NK-92 (cell line): ENCODE measurements at regions not wholly inside any gene's neighbourhood (a gene's known extent, or its start where the extent isn't known, plus 50 kb on each side); places are given as distances from the start of the nearest gene placed in this dataset.

Source experiments
- DNase-seq: peaks from one replicate; lab custom pipeline; 2025; ENCODE audit not compliant: unreplicated experiment; lab: John Stamatoyannopoulos, UW

GRCh38 chr3:178393824-178394223, 142.4 kb upstream of the KCNMB2 start:
- no peak for DNase-seq

DNA sequence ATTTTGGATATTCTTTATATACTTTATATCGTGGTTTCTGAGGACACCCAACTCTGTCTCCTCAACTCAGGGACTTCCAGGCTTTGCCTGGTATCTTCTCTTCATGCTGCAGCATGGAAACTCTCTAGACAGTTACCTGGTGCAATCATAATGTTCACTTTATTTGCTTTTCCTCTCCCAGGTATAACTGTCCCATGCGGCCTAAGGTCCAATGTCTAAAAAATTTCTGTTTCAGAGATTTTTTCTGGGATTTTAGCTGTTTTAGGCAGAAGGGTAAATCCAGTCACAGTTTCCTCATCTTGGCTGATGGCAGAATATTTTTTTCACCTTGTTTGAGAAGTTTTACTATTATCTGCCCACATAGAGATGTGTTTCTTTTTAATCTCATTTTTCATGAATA, 139.9 kb upstream of the KCNMB2 start:
- DNase-seq: no peak

DNA sequence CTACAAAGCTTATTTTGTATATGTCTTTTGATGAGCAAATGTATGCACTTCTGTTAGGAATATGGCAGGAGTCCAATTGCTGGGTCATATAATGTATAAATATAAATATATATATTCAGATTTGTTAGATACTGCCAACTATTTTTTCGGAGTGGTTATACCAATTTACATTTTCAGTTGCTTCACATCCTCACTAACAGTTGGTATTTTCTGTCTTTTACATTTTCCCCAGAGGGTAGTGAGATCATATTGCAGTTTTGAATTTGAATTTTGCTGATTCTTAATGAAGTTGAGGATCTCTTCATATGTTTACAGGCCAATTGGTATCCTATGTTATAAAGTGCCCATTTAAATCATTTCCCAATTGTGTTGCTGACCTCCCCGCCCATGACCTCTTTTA, 139.0 kb upstream of the KCNMB2 start:
- DNase-seq: no peak

DNA sequence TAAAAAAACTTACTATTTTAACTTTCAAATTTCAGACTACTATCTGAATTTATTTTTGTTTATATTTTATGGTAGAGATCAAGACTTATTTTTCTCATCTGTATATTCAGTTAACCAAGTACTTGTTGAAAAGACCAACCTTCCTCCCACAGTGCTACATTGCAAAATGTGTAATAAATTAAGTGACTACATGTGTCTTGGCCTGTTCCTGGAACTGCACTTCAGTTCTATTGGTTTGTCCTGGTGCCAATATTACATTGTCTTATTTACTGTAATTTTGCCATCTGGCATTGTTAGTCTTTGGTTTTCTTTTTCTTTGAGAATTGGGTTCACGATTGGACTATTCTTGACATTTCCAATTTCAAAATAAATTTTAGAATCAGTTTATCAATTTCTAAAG, 138.4 kb upstream of the KCNMB2 start:
- no peak for DNase-seq

- no peak for DNase-seq
These were observed 131.3 kb upstream of the KCNMB2 start for GRCh38 chr3:178404961-178405360.

DNA sequence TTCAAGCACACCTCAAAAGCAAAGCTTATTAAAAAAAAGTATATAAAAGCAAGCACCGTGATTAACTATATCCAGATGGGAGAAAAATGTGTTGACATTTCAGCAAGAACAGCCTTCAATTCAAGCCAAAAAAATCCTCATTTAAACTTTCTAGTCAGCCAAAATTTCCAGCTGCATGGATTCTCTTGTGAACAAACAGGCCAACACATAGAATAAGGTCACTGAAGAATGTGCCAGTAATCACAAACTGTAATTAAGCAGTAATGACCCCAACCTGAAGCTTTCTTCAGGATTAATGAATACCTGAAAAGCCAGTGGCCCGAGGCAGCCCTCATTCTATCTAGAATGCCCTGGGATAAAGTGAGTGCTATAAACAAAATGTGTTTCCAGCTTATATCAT, 130.7 kb upstream of the KCNMB2 start:
- DNase-seq: no peak

- DNase-seq: no peak
These were observed 130.0 kb upstream of the KCNMB2 start for GRCh38 chr3:178406206-178406605.

GRCh38 chr3:178415384-178415783, 120.9 kb upstream of the KCNMB2 start:
- no peak for DNase-seq

- no peak for DNase-seq
These were observed 118.5 kb upstream of the KCNMB2 start for GRCh38 chr3:178417736-178418135.

GRCh38 chr3:178419071-178419470, 117.2 kb upstream of the KCNMB2 start:
- no peak for DNase-seq

DNA sequence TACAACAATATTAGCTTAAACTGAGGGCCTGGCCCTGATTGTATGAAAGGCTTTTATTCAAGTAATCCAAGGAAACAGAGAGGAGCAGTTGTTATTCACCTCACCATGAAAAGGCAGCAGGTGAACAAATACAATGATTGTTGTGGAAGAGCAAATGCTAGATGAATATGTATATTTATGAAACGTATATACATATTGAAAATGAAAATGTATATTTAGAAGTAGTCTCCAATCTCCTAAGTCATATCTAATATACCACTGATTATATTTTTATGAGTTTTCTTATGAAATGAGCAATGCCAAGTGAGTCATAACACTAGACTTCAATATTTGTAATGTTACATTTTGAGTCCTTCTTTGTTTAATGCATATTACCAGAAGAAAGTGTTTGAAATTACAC, 116.2 kb upstream of the KCNMB2 start:
- no peak for DNase-seq

- no peak for DNase-seq
These were observed 115.2 kb upstream of the KCNMB2 start for GRCh38 chr3:178421069-178421468.

GRCh38 chr3:178422406-178422805, 113.8 kb upstream of the KCNMB2 start:
- DNase-seq: no peak

DNA sequence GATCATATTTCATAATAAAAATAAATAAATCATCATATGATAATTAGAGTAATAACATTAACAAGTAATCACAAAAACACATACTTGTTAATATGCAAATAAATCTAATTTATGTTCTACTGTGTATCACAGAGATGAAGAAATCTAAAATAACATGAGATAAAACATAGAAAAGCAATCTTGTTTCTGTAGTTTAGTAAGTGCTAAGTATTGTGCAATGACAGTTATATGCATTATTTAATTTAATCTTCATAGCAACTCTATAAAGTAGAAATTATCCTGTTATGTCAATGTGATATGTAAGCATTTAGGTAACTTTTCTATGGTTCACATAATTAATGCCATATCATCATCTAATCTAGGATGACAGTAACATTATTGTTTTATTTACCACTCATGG, 108.2 kb upstream of the KCNMB2 start:
- no peak for DNase-seq

DNA sequence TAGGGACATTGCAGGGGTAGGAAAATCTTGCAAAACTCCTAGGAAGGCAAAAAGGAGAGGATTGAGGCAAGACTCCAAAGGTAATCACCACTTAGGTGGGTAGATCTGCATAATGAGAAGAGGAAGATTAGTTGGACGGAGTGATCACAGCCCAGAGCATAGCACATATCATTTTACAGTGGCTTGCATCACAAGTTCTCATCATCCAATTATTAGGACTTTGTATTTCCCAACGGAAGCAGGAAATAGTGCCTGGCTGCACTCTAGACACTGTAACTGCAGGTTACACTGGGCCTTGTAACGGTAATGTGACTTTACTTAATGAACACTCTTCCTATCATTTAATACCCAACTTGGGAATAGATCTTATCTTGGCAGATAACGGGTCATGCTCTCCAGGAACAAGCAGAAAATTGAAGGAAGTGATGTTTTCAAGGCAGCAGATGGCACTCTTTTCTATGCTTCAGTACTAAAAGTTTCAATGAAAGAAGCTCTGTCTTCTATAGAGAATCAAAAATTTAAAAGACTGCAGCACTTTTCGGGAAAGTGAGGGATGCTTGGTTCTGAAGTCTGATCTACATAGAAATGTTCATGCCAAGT, 101.9 kb upstream of the KCNMB2 start:
- DNase-seq: no peak

- no peak for DNase-seq
These were observed 100.7 kb upstream of the KCNMB2 start for GRCh38 chr3:178435575-178435974.

GRCh38 chr3:178436773-178437172, 99.5 kb upstream of the KCNMB2 start:
- no peak for DNase-seq

DNA sequence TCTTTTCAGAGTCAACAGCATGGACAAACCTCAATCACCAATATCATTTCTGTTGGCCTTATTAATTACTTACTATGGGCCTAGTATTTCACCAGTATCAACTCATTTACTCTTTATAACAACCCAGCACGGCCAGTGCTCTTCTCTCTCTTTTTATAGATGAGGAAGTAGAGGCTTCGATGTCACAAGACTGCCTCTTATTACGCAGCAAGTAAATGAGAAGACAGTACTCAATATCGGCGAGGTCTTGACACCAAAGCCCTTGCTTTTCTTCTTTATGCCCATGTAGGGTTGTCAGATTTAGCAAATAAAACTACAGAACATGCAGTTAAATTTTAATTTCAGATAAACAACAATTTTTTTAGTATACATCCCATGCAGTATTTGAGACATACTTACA, 99.0 kb upstream of the KCNMB2 start:
- DNase-seq: no peak

DNA sequence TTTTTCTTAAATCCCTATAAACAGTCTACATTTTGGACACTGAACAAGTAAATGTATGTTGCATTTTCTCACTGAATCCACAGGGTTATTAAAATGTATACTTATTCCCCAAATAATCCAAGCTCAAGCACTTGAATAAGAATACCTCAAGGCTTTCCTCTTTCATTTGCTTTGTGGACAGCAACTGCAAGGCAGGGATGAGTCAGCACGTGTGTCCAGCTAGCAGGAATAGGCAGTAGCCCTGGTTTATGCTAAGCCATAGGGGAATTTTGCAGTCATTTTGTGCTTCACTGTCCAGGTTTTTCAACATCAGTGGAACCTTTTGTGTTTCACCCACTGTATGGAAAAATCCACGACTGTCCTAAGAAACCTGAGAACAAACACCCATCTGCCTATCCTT, 96.7 kb upstream of the KCNMB2 start:
- no peak for DNase-seq

DNA sequence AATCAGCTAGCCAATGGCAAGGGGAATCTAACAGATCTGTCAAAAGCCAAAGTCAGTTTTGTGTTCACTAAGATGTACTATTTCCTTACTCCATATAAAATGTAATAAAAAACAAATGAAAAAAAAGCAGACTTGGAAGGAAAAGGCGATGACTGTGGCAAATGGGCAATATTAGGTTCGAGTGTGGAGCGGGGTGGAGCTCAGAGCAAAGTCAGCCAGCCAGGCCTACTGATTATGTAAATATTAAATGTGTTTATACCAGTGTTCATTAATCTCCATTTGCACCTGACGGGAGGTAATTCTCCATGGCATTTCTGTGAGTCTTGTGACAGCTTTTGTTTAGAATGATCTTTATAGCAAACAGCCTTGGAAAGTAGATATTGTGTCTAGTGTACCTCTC, 96.2 kb upstream of the KCNMB2 start:
- no peak for DNase-seq

DNA sequence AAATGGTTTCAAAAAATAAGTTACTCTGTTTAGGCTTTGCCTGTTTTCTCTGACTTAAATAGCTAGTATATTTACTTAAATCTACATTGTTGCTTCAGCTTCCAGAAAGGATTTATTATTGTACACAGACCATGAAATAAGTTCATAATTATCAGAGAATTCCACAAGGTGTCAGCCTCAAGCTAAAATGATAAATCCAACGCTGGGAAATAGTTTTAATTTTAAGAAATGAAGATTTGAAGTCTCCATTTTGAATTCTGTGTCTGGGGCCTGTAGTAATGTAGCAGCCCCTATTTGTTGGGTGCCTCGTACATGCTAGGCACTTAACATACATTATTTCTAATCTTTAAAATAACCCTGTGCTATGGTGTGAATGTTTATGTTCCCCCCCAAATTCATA, 92.6 kb upstream of the KCNMB2 start:
- DNase-seq: no peak

GRCh38 chr3:178445139-178445538, 91.1 kb upstream of the KCNMB2 start:
- no peak for DNase-seq

DNA sequence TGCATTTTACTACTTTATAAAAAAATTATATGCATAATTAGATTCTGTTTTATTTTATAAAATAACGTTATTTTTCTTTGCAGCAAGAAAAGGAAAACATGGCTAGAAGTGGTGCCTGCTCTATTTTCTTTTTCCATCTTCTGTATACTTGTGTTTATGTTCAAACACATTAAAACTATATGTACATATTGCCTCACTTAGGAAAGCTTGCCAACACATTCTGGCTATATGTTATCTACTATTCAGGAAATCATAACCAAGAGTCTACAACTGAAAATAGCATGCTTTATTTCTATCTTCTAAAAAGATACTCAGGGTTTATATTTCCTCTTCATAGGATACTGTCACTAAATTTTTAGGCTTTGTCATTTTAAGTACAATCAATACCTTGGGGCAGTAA, 90.2 kb upstream of the KCNMB2 start:
- no peak for DNase-seq

- no peak for DNase-seq
These were observed 85.8 kb upstream of the KCNMB2 start for GRCh38 chr3:178450476-178450875.
